BLaER1 treated with 17β-estradiol and CSF1 and Interleukin-3, amounts not matched to agents 10 nM and 100 nM (cell line): ENCODE measurements at regions not wholly inside any gene's neighbourhood (a gene's known extent, or its start where the extent isn't known, plus 50 kb on each side); places are given as distances from the start of the nearest gene placed in this dataset.
A peak's percentile ranks its signal among the peaks of the same experiment; 100 is the strongest.
"Not testable (repeated sequence)": the region's sequence is repeated elsewhere in the genome, so short reads cannot be mapped to it uniquely, and the experiment has no call there.

ENCODE experiments used
- H3K27ac ChIP-seq, 11 experiments: shearing (Covaris generic); formaldehyde crosslinking; 2 replicates each; pipeline ENCODE4 v1.8.1; 2022
- H3K27me3 ChIP-seq, 11 experiments: shearing (Covaris generic); formaldehyde crosslinking; 2 replicates each; pipeline ENCODE4 v1.8.1; 2022
- H3K36me3 ChIP-seq, 11 experiments: shearing (Covaris generic); formaldehyde crosslinking; 2 replicates each; pipeline ENCODE4 v1.8.1; 2022
- H3K4me1 ChIP-seq, 10 experiments: shearing (Covaris generic); formaldehyde crosslinking; 2 replicates each; pipeline ENCODE4 v1.8.1; 2022
- H3K4me2 ChIP-seq, 11 experiments: shearing (Covaris generic); formaldehyde crosslinking; 2 replicates each; pipeline ENCODE4 v1.8.1; 2022
- H3K4me3 ChIP-seq, 10 experiments: shearing (Covaris generic); formaldehyde crosslinking; 2 replicates each; pipeline ENCODE4 v1.8.1; 2022
- H3K9ac ChIP-seq, 11 experiments: shearing (Covaris generic); formaldehyde crosslinking; 2 replicates each; pipeline ENCODE4 v1.8.1; 2022
- H3K9me3 ChIP-seq, 11 experiments: shearing (Covaris generic); formaldehyde crosslinking; replicated peaks in 1 of 11; 2 replicates each; pipeline ENCODE4 v1.8.1; 2022
- H4K20me1 ChIP-seq, 11 experiments: shearing (Covaris generic); formaldehyde crosslinking; 2 replicates each; pipeline ENCODE4 v1.8.1; 2022
- Cebpa-rat ChIP-seq, 11 experiments: shearing (Covaris generic); IDR thresholded peaks; 2 replicates each; pipeline ENCODE4 v1.8.1; 2022

DNA sequence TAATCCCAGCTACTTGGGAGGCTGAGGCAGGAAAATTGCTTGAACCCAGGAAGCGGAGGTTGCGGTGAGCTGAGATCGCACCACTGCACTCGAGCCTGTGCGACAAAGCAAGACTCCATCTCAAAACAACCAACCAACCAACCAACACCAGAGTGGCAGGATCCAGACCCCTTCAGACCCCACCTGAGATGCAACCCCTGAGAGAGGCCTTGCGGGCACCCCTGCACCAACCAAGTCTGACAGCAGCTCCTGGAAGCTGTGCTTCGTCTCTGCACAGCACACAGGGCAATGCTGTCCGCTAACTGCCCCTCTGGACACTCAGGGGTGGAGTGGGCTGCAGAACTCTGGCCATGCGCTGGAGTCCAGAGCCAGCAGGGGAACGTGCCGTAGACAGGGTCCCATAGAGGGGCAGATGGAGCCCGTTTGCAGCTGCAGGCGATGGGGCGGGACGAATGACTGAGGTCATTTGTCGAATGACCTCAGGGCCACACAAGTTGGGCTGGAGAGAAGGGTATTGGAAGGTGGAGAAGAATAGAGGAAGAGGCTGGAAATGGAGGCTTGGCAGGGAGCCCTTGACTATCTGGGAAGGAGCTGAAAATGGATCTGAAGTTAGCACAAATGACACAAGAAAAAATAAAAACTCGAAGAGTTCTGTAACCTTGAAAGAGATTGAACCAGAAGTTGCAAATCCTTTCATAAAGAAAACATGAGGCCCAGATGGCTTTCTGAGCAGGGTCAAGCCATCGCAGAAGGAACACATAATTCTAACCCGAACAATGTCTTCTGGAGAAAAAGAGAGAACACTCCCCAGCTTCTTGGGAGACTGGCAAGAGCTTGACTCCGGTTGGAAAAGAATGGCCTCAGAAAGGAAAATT lies 199.7 kb downstream of the CTTN start:
- Histone ChIP-seq H3K9me3 (no peaks in the 10 kb centered on the region), H3K36me3 (no peaks in the 10 kb centered on the region), H3K27me3 (peaks cover 0 to 23% (median 15%) of the 10 kb centered on the region in 11 experiments; a peak in 14 of 22 replicates), H3K9ac (no peak overlapping the region), H4K20me1 (peaks cover 0 to 41% (median 3%) of the 10 kb centered on the region in 11 experiments; a peak in 6 of 22 replicates), H3K4me3 (no peak overlapping the region), H3K27ac (no peak overlapping the region), H3K4me2 (peak overlapping the region in 3 of 11 experiments; percentile 3 to 32 (median 14); a peak in 1 of 22 replicates), H3K4me1 (peaks cover 15 to 51% (median 38%) of the 10 kb centered on the region in 10 experiments)
- no peak for TF ChIP-seq Cebpa-rat (IDR thresholded peaks at IDR 0.05)

GRCh38 chr11:70600911-70601415 lies 202.6 kb downstream of the CTTN start:
- not testable (repeated sequence) for H3K27ac ChIP-seq, H3K27me3 ChIP-seq, H3K36me3 ChIP-seq, H3K9ac ChIP-seq, H3K9me3 ChIP-seq, H3K4me3 ChIP-seq
- Histone ChIP-seq H3K4me1 (peaks cover 7 to 58% (median 48%) of the 10 kb centered on the region in 10 experiments), H3K4me2 (peak overlapping the region in 6 of 11 experiments; percentile 60 to 92 (median 81); a peak in 9 of 22 replicates), H4K20me1 (peaks cover 0 to 49% (median 8%) of the 10 kb centered on the region in 11 experiments; a peak in 8 of 22 replicates)

- Histone ChIP-seq H3K4me3 (no peak overlapping the region), H3K4me1 (peaks cover 6 to 61% (median 44%) of the 10 kb centered on the region in 10 experiments), H4K20me1 (peaks cover 0 to 44% (median 8%) of the 10 kb centered on the region in 11 experiments; a peak in 8 of 22 replicates), H3K9me3 (no peaks in the 10 kb centered on the region), H3K27ac (no peak overlapping the region), H3K9ac (no peak overlapping the region), H3K27me3 (peaks cover 0 to 6% (median 0%) of the 10 kb centered on the region in 11 experiments; a peak in 1 of 22 replicates), H3K4me2 (peak overlapping the region in 8 of 11 experiments; percentile 46 to 92 (median 79); a peak in 16 of 22 replicates), H3K36me3 (no peaks in the 10 kb centered on the region)
- no peak for TF ChIP-seq Cebpa-rat (IDR thresholded peaks at IDR 0.05)
These were observed 203.7 kb downstream of the CTTN start for GRCh38 chr11:70601861-70602538.

DNA sequence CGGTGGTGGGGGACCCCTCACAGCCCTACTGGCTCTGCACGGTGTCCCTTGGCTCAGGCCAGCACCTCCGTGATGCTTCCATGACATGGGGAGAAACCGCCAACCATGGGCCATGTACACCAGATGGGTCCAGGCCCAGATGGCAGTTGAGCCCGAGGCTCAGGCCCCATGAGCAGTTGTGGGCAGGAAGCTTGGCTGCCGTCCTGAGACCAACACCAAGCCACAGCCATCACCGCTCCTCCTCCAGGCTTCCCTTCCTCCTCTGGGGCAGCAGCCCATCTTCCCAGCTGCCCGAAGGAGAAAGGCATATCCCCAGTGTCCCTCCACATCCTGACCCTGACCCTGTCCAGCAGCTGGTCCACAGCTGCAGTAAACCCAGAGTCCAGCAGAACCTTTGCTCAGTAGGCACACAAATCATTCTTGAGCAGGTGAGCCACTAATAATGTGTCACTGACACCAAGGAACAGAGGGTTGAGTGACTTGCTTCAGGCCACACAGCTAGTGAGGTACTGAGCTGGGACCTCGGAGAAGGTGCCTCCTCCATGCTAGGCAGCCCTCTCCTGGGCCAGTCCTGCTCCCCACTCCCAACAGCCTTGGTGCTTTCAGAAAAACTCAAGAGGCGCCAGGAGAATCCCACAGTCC lies 204.9 kb downstream of the CTTN start:
- H3K4me3 ChIP-seq, result no peak overlapping the region
- H3K27me3 ChIP-seq, result peaks cover 0 to 6% (median 0%) of the 10 kb centered on the region in 11 experiments; a peak in 1 of 22 replicates
- no peak overlapping the region for H3K27ac ChIP-seq
- TF ChIP-seq Cebpa-rat (IDR thresholded peaks at IDR 0.05), result no peak
- peaks cover 0 to 45% (median 8%) of the 10 kb centered on the region in 11 experiments; a peak in 9 of 22 replicates for H4K20me1 ChIP-seq
- peak overlapping the region; percentile 43 to 92 (median 73) for H3K4me2 ChIP-seq
- no peak overlapping the region for H3K9ac ChIP-seq
- no peaks in the 10 kb centered on the region for H3K36me3 ChIP-seq
- H3K4me1 ChIP-seq, result peaks cover 6 to 55% (median 44%) of the 10 kb centered on the region in 10 experiments
- H3K9me3 ChIP-seq, result no peaks in the 10 kb centered on the region

- Histone ChIP-seq H3K9me3 (no peaks in the 10 kb centered on the region), H3K4me2 (peak overlapping the region in 9 of 11 experiments; percentile 59 to 92 (median 77); a peak in 17 of 22 replicates), H3K36me3 (no peaks in the 10 kb centered on the region), H4K20me1 (peaks cover 0 to 45% (median 8%) of the 10 kb centered on the region in 11 experiments; a peak in 9 of 22 replicates), H3K9ac (no peak overlapping the region), H3K27ac (no peak overlapping the region), H3K4me1 (peaks cover 6 to 55% (median 44%) of the 10 kb centered on the region in 10 experiments), H3K4me3 (no peak overlapping the region), H3K27me3 (peaks cover 0 to 6% (median 0%) of the 10 kb centered on the region in 11 experiments; a peak in 1 of 22 replicates)
- TF ChIP-seq Cebpa-rat (IDR thresholded peaks at IDR 0.05), result no peak
These were observed 205.5 kb downstream of the CTTN start for GRCh38 chr11:70603756-70604211.

DNA sequence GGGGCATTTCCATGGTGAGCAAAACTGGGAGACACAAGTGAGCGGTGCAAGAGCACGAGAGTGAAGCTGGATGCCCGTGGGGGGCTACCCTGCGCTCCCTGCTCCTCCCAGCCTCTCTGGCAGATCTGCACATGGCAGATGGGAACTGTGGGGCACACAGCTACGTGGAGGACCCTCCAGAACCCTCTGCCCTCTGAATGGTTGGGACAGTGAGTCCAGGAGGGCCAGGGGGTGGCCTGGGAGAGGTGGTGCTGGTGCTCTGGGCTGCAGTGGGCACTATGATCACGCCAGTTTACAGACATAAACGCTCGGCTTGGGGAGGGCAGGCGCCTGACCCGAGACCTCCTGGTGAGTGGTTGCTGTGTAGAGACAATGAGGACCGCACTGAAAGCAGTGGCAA lies 205.9 kb downstream of the CTTN start:
- Histone ChIP-seq H3K27me3 (peaks cover 0 to 6% (median 0%) of the 10 kb centered on the region in 11 experiments; a peak in 1 of 22 replicates), H4K20me1 (peaks cover 0 to 45% (median 8%) of the 10 kb centered on the region in 11 experiments; a peak in 9 of 22 replicates), H3K4me3 (no peak overlapping the region), H3K9me3 (no peaks in the 10 kb centered on the region), H3K4me2 (peak overlapping the region in 8 of 11 experiments; percentile 22 to 92 (median 79); a peak in 11 of 22 replicates), H3K9ac (no peak overlapping the region), H3K27ac (no peak overlapping the region), H3K4me1 (peaks cover 6 to 58% (median 44%) of the 10 kb centered on the region in 10 experiments), H3K36me3 (no peaks in the 10 kb centered on the region)
- TF ChIP-seq Cebpa-rat (IDR thresholded peaks at IDR 0.05), result no peak

DNA sequence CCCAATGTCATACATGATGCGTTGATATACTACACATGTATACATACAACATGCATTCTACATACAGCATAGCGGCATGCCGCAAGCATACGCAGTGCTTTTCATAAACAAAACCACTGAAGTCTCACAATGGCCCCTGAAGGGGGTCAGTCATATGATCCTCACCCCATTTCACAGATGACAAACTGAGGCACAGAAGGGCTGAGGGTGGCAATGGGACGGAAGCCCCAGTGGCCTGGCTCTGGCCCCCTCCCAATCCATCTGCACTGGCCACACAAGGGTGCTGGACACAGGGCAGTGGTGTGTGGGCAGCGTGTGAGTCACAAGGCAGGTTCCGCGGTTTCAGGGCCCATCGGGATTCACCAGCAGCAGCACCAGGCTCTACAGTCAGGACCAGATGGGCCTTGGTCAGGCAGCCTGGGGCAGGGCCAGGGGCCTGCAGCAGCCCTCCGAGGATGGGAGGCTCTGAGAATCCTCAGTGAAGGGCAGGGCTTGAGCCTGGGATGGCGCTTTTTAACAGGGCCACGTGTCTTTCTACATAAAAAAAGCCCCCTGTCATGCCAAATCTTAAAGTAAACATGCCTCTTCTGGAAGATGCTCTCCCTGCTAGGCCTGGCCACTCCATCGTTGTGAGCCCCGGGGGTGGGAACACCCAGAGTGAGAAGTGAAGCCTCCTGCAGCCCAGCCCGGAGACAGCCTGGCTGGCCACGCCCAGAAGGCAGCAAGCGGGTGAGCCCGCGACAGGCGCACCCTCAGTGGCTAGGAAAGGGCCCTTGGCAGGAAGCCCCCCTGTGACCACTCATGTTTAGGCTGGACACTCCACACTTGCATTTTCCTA lies 206.5 kb downstream of the CTTN start:
- Histone ChIP-seq H3K4me2 (peak overlapping the region in 9 of 11 experiments; percentile 2 to 92 (median 48); a peak in 14 of 22 replicates), H3K9ac (no peak overlapping the region), H3K27ac (no peak overlapping the region), H3K4me3 (no peak overlapping the region), H3K4me1 (peaks cover 6 to 58% (median 44%) of the 10 kb centered on the region in 10 experiments), H3K27me3 (peaks cover 0 to 6% (median 0%) of the 10 kb centered on the region in 11 experiments; a peak in 1 of 22 replicates), H3K9me3 (no peaks in the 10 kb centered on the region), H3K36me3 (no peaks in the 10 kb centered on the region), H4K20me1 (peaks cover 0 to 45% (median 8%) of the 10 kb centered on the region in 11 experiments; a peak in 9 of 22 replicates)
- TF ChIP-seq Cebpa-rat (IDR thresholded peaks at IDR 0.05), result no peak
